SU-DHL-6 (cell line): ENCODE measurements at regions not wholly inside any gene's neighbourhood (a gene's known extent, or its start where the extent isn't known, plus 50 kb on each side); places are given as distances from the start of the nearest gene placed in this dataset.

Experiments
- EZH2phosphoT487 ChIP-seq: fragments of 200-600 bp; sonication (generic), shearing (Covaris generic); conservative IDR thresholded peaks from 2 replicates; pipeline ENCODE4 v1.6.1; 2018; ENCODE audit warnings: mild to moderate bottlenecking, antibody characterized with exemption, low read length, moderate library complexity, mixed read lengths
- TF ChIP-seq, protein P1 (sequence below): fragments of 200-600 bp; sonication (generic); IDR thresholded peaks from one replicate; pipeline ENCODE4 v1.5.1; 2017; ENCODE audit warnings: antibody characterized with exemption, mild to moderate bottlenecking, low read length, moderate library complexity; ENCODE audit not compliant: insufficient read depth, poor library complexity, severe bottlenecking

GRCh38 chr5:28903643-28904042 lies 1865.3 kb upstream of the CDH9 start:
- TF ChIP-seq, protein P1, sequence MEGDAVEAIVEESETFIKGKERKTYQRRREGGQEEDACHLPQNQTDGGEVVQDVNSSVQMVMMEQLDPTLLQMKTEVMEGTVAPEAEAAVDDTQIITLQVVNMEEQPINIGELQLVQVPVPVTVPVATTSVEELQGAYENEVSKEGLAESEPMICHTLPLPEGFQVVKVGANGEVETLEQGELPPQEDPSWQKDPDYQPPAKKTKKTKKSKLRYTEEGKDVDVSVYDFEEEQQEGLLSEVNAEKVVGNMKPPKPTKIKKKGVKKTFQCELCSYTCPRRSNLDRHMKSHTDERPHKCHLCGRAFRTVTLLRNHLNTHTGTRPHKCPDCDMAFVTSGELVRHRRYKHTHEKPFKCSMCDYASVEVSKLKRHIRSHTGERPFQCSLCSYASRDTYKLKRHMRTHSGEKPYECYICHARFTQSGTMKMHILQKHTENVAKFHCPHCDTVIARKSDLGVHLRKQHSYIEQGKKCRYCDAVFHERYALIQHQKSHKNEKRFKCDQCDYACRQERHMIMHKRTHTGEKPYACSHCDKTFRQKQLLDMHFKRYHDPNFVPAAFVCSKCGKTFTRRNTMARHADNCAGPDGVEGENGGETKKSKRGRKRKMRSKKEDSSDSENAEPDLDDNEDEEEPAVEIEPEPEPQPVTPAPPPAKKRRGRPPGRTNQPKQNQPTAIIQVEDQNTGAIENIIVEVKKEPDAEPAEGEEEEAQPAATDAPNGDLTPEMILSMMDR = no peak
- no peak for TF ChIP-seq EZH2phosphoT487
